ENCODE measurements at regions not wholly inside any gene's neighbourhood (a gene's known extent, or its start where the extent isn't known, plus 50 kb on each side); places are given as distances from the start of the nearest gene placed in this dataset.

- TF ChIP-seq CTCF (conservative IDR thresholded peaks at IDR 0.05; ENCODE audit: low read depth, low read length) (no peak), EZH2 (IDR thresholded peaks at IDR 0.05; ENCODE audit: borderline replicate concordance, low read depth, low read length, poor library complexity, severe bottlenecking) (no peak)
These were observed 124.4 kb downstream of the SEC23IP start for GRCh38 chr10:120016906-120017305.
